ENCODE measurements at regions not wholly inside any gene's neighbourhood (a gene's known extent, or its start where the extent isn't known, plus 50 kb on each side); places are given as distances from the start of the nearest gene placed in this dataset.

- TF ChIP-seq GATA2 (IDR thresholded peaks at IDR 0.05; ENCODE audit: low read depth, low read length) (peak; percentile 43; the same call in 1 of the 2 replicates), GATA3 (IDR thresholded peaks at IDR 0.05; ENCODE audit: low read depth, low read length) (no peak)
Observed at GRCh38 chr7:155963771-155964195, 151.5 kb upstream of the SHH start.

GRCh38 chr7:155963356-155963755 is 151.1 kb upstream of the SHH start:
- no peak for TF ChIP-seq GATA3 (IDR thresholded peaks at IDR 0.05; ENCODE audit: low read depth, low read length)
- TF ChIP-seq GATA2 (IDR thresholded peaks at IDR 0.05; ENCODE audit: low read depth, low read length): no peak

GRCh38 chr7:155962968-155963300 is 150.7 kb upstream of the SHH start:
- no peak for TF ChIP-seq GATA3 (IDR thresholded peaks at IDR 0.05; ENCODE audit: low read depth, low read length)
- no peak for TF ChIP-seq GATA2 (IDR thresholded peaks at IDR 0.05; ENCODE audit: low read depth, low read length)

DNA sequence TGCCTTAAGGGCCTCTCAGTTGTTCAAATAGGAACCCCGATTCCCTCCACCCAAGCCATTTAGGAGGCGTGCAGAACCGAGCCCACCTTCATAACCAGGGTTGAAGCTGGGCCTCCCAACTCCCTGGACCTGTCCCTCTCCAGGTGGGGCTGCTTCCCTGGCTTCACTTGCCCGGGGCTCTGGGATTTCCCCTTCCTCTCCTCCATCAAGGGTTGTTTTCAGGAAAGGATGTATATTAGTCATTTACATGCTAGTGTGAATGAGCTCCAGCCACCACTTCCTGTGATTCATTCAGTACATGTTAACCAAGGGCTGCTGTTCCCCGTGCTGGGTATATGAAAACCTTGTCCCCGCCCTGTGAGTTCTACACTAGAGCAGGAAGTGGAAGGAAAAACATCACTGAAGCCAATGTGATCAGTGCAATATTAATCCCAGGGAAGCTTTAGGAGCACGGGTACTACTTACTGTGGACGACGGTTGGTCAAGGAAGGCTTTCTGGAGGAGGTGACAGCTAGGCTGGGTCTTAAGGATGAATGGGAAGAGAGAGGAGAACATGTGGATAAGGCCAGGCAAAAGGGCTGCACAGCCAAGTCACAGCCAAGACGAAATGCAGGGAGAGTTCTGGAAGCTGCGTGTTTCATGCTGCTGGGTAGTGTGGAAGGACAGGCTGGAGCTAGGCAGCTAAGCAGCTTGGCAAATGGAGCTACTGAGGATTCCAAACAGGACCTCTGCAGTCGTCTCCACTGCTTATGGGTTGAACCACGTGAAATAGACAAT is 150.1 kb upstream of the SHH start:
- TF ChIP-seq GATA2 (IDR thresholded peaks at IDR 0.05; ENCODE audit: low read depth, low read length) (no peak), GATA3 (IDR thresholded peaks at IDR 0.05; ENCODE audit: low read depth, low read length) (no peak)

- TF ChIP-seq GATA3 (IDR thresholded peaks at IDR 0.05; ENCODE audit: low read depth, low read length) (no peak), GATA2 (IDR thresholded peaks at IDR 0.05; ENCODE audit: low read depth, low read length) (no peak)
Observed at GRCh38 chr7:155961241-155962190, 149.3 kb upstream of the SHH start.

DNA sequence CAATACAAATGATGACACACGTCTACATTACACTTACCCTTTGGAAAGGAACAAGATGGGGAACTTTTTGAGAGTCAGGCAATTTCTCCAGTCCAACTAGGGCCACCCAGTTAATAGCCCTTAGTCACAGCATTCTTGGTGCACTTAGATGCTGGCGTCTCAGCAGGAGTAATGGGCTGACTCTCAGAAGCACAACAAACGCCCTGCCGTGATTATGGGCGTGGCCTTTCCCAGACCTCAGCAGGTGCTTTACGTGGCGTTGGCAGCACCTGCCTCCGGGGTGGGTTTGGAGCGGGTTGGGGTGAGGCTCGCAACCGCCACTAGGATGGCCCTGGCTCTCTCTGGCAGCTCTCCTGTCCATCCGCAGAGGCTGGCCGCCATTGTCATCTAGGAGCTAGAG is 147.6 kb upstream of the SHH start:
- TF ChIP-seq GATA3 (IDR thresholded peaks at IDR 0.05; ENCODE audit: low read depth, low read length): no peak
- TF ChIP-seq GATA2 (IDR thresholded peaks at IDR 0.05; ENCODE audit: low read depth, low read length): no peak

- TF ChIP-seq GATA2 (IDR thresholded peaks at IDR 0.05; ENCODE audit: low read depth, low read length) (no peak), GATA3 (IDR thresholded peaks at IDR 0.05; ENCODE audit: low read depth, low read length) (no peak)
Observed at GRCh38 chr7:155956977-155957376, 144.7 kb upstream of the SHH start.

- TF ChIP-seq GATA2 (IDR thresholded peaks at IDR 0.05; ENCODE audit: low read depth, low read length): no peak
- no peak for TF ChIP-seq GATA3 (IDR thresholded peaks at IDR 0.05; ENCODE audit: low read depth, low read length)
Observed at GRCh38 chr7:155955367-155955635, 143.0 kb upstream of the SHH start.

DNA sequence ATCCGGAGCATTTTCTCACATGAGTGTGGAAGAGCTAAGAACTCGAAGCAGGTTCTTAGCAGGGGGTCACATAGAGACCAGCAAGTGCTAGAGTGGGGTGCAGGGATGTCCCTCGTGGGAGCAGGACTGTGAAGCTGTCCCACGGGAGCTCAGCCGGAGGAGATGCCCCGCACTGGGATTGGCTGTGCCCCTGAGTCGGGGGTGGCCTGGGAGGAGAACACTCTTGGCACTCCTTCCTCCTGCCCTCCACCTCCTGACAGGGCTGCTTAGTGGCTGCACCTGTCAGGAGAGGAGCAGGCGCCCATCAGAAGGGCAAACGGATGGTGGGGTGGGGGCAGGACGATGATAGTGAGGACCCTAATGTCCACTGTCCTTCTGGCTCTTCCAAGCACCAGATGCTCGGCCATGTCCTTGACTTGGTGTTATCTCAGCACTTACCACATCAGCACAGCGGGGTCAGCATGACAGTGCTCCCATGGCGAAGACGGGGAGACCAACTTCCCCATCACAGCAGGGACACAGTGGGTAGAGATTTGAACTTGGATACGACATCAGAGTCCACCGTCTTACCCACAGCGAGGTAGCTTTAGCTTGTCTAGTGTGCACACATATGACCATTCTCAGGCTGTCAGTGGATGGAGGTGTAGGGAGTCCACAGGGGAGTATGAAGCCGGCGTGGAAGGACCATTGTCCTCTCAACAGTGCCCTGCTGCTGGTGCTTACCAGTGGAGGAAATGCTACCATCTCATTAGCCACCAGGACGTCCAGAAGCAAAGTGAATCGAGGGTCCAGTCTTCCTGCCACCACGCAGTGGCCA is 142.5 kb upstream of the SHH start:
- no peak for TF ChIP-seq GATA2 (IDR thresholded peaks at IDR 0.05; ENCODE audit: low read depth, low read length)
- no peak for TF ChIP-seq GATA3 (IDR thresholded peaks at IDR 0.05; ENCODE audit: low read depth, low read length)

DNA sequence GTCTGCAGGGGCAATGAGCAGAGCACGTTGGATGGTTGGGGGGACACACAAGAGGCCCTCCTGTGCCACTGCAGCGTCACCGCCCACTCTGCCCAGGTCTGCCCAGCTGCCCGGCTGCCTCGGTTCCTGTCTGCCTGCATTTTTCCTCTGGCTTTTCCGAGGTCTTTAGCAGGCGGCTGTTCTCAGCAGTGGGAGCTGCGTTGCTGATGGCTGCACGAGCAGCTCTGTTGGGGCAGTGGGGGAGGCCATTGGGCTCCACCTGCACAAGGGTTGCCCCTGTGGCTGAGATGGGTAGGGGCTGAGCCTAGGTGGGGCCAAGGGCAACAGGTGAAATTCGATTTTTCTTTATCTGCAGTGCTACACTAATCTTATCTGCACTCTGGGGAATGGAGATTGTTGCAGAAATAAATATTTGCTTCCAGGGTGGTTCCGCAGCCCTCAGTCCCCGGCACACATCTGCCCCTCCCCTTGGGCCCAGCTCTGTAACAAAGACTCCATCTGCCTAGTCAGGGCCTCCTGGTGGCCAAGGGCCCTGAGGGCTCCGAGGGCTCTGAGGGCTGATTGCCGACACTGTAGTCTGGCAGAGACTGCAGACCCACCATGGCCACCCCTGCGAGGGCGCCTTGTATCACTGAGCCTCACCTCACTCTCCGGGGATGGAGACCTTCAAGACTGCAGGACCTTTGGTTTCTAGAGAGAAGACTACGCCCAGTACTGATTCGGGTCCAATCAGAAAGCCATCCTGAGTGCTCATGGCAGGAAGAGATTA is 141.7 kb upstream of the SHH start:
- TF ChIP-seq GATA3 (IDR thresholded peaks at IDR 0.05; ENCODE audit: low read depth, low read length) (no peak), GATA2 (IDR thresholded peaks at IDR 0.05; ENCODE audit: low read depth, low read length) (no peak)

DNA sequence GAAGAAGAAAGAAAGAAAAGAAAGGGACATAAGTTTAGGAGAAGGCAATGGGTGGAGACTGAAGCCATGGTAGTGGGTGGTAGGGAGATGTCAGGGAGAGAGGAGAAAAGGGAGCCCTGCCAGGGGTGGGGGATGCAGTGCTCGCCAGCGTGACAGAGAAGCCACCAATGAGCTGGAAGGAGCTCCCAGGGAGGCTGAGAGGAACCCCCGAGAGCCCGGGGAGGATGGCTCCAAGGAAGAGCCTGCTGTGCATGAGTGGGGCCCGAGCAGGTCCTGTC is 141.2 kb upstream of the SHH start:
- TF ChIP-seq GATA3 (IDR thresholded peaks at IDR 0.05; ENCODE audit: low read depth, low read length): no peak
- no peak for TF ChIP-seq GATA2 (IDR thresholded peaks at IDR 0.05; ENCODE audit: low read depth, low read length)

DNA sequence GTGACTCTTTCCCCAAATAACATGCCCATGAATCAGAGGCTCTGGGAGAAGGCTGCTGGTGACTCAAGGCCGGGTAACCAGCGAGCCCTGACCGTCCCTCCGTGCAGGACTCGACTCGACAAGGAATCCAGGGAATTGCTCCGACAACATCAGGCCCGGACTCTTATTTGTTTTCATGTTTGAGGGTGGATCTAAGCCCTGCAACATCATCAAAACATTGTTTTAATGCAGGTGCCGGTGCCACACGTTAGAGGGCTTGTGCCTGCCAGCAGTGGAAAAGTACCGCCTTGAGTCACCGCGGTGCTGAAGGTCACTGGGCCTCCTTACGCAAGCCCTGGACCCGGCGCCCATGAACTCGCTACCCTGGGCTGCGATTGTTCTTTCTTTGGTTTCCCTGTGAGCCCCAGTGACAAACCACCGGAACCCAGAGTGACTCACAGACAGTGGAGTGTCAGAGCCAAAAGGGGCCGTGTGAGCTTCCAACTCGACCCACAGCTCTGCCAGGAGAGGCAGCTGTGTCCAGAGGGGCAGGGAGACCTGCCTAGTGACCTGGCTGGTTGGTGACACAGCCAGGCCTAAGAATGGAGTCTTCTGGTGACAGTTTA is 139.4 kb upstream of the SHH start:
- TF ChIP-seq GATA2 (IDR thresholded peaks at IDR 0.05; ENCODE audit: low read depth, low read length) (no peak), GATA3 (IDR thresholded peaks at IDR 0.05; ENCODE audit: low read depth, low read length) (no peak)

- TF ChIP-seq GATA3 (IDR thresholded peaks at IDR 0.05; ENCODE audit: low read depth, low read length): no peak
- TF ChIP-seq GATA2 (IDR thresholded peaks at IDR 0.05; ENCODE audit: low read depth, low read length): no peak
Observed at GRCh38 chr7:155950898-155951553, 138.8 kb upstream of the SHH start.

All from SH-SY5Y (cell line).